ENCODE measurements at regions not wholly inside any gene's neighbourhood (a gene's known extent, or its start where the extent isn't known, plus 50 kb on each side); places are given as distances from the start of the nearest gene placed in this dataset.

DNA sequence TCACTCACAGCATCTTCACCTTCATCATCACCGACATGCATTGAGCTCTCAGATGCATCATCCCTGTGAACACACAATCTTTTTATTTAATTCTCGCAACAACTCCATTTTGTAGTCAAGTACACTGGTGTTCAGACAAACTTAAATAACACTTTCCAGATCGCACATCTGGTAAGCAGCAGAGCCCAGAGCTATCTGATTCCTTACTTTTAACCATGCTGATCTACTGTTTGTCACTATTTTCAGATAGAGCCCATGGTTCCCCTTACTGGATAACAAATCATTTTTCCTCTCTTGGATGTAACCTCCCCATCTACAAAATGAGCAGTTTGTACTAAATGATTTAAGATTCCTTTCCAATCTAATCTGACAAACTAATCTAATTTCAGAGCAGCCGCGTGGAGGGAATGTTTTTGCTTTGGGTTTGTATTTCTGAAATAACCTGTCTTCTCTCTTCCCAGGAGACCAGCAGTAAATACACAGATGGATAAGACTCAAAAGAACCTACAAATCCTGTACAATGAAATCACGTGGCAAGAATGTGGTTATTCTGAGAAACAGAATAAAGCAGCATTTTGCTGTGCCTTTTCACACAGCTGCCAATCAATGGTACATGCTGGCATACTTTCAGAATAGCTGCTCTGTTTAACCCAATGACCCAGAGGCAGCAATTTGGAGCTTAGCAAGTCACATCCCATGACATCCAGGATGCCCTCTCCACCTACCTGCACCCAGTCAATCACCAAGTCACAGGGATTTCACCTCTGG lies 72.9 kb upstream of the CCL2 start:
- no peaks in the 10 kb centered on the region for H3K36me3 ChIP-seq
- H3K4me1 ChIP-seq = no peaks in the 10 kb centered on the region
- 25% methylated on average over 6 of the region's 6 CpGs for WGBS
- H3K9me3 ChIP-seq = no peaks in the 10 kb centered on the region
- H3K27ac ChIP-seq = no peak overlapping the region
- H3K27me3 ChIP-seq = no peaks in the 10 kb centered on the region
- TF ChIP-seq POLR2A (IDR thresholded peaks at IDR 0.05) = no peak
- TF ChIP-seq CTCF (IDR thresholded peaks at IDR 0.05) = no peak
- TF ChIP-seq POLR2AphosphoS5 (IDR thresholded peaks at IDR 0.05) = no peak
- no peak for TF ChIP-seq EP300 (IDR thresholded peaks at IDR 0.05)
- H3K4me3 ChIP-seq = no peak overlapping the region
- DNase-seq (ENCODE audit: low spot score in 2 of 2) = no peak

DNA sequence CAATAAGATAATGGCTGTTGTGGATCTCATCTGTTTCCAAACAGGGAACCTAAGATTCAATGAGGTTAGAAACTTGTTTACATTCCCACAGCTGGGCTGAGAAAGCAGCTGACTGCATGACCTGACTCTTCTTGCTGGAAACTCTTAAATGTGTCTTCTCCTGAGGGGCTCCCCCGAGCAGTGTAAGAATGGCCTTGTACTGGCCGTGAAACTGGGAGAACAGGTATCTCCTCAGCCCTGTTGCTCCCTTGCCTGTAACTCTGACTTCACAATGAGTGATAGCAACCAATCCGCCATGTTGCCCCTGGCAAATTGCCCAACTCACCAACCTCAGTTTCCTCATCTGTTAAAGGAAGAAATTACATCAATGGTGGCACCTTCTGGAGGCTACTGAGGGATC lies 59.1 kb upstream of the CCL2 start:
- Histone ChIP-seq H3K4me3 (no peak overlapping the region), H3K27ac (no peak overlapping the region), H3K36me3 (no peaks in the 10 kb centered on the region), H3K4me1 (peaks cover 10% of the 10 kb centered on the region), H3K9me3 (no peaks in the 10 kb centered on the region), H3K27me3 (peaks cover 22% of the 10 kb centered on the region)
- DNase-seq (ENCODE audit: low spot score in 2 of 2) = no peak
- WGBS = 58% methylated on average over 3 of the region's 3 CpGs
- TF ChIP-seq CTCF (IDR thresholded peaks at IDR 0.05) = no peak
- no peak for TF ChIP-seq POLR2A (IDR thresholded peaks at IDR 0.05)
- no peak for TF ChIP-seq EP300 (IDR thresholded peaks at IDR 0.05)
- no peak for TF ChIP-seq POLR2AphosphoS5 (IDR thresholded peaks at IDR 0.05)

DNA sequence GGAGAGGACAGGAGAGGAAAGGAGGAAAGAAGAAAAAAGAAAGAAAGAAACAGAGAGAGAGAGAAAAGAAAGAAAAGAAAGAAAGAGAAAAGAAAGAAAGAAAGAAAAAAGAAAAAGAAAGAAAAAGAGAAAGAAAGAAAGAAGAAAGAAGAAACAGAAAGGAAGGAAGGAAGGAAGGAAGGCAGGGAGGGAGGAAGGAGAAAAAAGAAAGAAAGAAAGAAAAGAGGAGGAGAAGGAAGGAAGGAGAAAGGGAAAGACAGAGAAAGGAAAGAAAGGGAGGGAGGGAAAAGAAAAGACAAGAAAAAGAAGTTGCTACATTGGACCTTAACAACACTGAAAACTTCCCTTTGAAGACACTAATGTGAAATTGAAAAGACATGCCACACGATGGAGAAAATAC lies 56.6 kb upstream of the CCL2 start:
- Histone ChIP-seq H3K4me3 (no peak overlapping the region), H3K36me3 (no peaks in the 10 kb centered on the region), H3K27ac (no peak overlapping the region), H3K27me3 (peaks cover 10% of the 10 kb centered on the region), H3K4me1 (peaks cover 29% of the 10 kb centered on the region), H3K9me3 (no peaks in the 10 kb centered on the region)
- 13% methylated on average over 1 of the region's 1 CpG for WGBS
- TF ChIP-seq POLR2A (IDR thresholded peaks at IDR 0.05) (no peak), POLR2AphosphoS5 (IDR thresholded peaks at IDR 0.05) (no peak), CTCF (IDR thresholded peaks at IDR 0.05) (no peak), EP300 (IDR thresholded peaks at IDR 0.05) (no peak)
- no peak for DNase-seq (ENCODE audit: low spot score in 2 of 2)

GRCh38 chr17:34199454-34199853 lies 55.6 kb upstream of the CCL2 start:
- Histone ChIP-seq H3K9me3 (no peaks in the 10 kb centered on the region), H3K4me3 (no peak overlapping the region), H3K27me3 (peaks cover 10% of the 10 kb centered on the region), H3K27ac (no peak overlapping the region), H3K36me3 (no peaks in the 10 kb centered on the region), H3K4me1 (peaks cover 38% of the 10 kb centered on the region)
- DNase-seq (ENCODE audit: low spot score in 2 of 2) = no peak
- no peak for TF ChIP-seq CTCF (IDR thresholded peaks at IDR 0.05)
- no peak for TF ChIP-seq EP300 (IDR thresholded peaks at IDR 0.05)
- TF ChIP-seq POLR2A (IDR thresholded peaks at IDR 0.05) = no peak
- TF ChIP-seq POLR2AphosphoS5 (IDR thresholded peaks at IDR 0.05) = no peak
- WGBS = 29% methylated on average over 7 of the region's 7 CpGs

DNA sequence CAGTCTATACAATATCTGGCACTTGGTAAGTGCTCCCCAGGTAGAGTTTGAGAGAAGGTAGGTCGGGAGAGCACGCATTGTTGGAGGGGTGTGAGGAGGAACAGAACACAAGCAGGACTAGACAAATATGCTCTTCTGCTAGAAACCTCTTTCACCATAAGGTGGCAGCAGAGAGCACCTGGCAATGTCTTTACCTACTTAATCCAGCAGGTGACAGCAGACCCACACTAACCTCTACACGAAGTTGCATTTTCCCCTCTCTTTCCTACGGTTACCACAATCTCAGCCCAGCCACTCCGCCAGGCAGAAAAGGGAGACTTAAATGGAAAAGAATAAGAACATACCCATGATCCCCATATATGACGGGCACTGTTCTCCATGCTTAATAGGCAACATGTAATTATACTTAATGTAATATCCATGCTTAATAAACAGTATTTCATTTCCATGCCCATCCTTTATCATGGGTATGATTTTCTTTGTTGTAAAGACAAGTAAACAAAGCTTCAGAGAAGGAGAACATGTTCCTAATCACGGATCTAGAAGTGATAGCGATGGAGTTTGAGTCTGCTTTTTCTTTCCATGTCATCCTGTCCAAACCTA lies 55.1 kb upstream of the CCL2 start:
- Histone ChIP-seq H3K9me3 (no peaks in the 10 kb centered on the region), H3K27me3 (peaks cover 10% of the 10 kb centered on the region), H3K27ac (no peak overlapping the region), H3K4me3 (no peak overlapping the region), H3K4me1 (peaks cover 44% of the 10 kb centered on the region), H3K36me3 (no peaks in the 10 kb centered on the region)
- 10% methylated on average over 8 of the region's 8 CpGs for WGBS
- TF ChIP-seq CTCF (IDR thresholded peaks at IDR 0.05) (peak; percentile 95 to 100), EP300 (IDR thresholded peaks at IDR 0.05) (no peak), POLR2AphosphoS5 (IDR thresholded peaks at IDR 0.05) (peak in 1 of 3 donors; percentile 53), POLR2A (IDR thresholded peaks at IDR 0.05) (no peak)
- peak; percentile 79 to 89 for DNase-seq (ENCODE audit: low spot score in 2 of 2)
